ENCODE measurements at regions not wholly inside any gene's neighbourhood (a gene's known extent, or its start where the extent isn't known, plus 50 kb on each side); places are given as distances from the start of the nearest gene placed in this dataset.

- no peak for DNase-seq (ENCODE audit: low read depth)
These were observed 343.0 kb downstream of the NYAP2 start for GRCh38 chr2:225742487-225742886.

GRCh38 chr2:225740086-225740485 lies 340.6 kb downstream of the NYAP2 start:
- no peak for DNase-seq (ENCODE audit: low read depth)

DNA sequence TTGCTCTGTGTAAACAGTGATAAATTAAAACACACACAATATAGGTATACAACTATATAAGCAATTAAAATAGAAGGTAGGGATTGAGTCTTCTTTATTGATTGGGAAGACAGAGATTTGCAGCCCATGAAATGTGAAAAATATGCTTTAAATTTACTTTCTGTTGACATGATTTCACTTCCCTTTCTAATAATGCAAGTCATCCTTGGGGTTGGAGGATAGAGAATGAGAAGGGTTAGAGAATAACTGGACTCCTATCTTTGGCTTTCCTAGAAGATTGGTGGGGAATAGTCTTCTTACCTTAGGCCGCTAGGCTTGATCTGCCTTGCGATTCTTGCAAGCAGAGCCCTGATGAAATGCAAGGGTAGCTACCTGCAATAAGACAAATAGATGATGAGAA lies 339.8 kb downstream of the NYAP2 start:
- DNase-seq (ENCODE audit: low read depth) = no peak

DNA sequence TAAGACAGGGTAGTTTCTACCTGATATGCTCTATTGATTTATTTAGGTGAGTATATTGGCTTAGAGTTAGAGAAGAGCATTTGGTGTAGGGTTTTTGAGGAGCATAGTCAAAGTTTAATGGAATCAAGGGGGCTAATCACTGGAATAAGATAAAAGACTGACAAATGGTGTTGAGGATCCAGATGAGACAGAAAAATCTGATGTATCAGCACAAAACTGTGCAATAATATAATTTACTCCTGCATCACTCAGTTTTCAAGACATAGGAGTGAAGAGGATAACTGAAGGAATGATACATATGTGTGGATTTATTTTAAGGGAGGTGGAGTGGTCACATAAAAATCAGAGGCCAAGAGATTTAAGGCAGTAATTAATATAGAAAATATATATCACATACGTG lies 339.2 kb downstream of the NYAP2 start:
- no peak for DNase-seq (ENCODE audit: low read depth)

- DNase-seq (ENCODE audit: low read depth) = no peak
These were observed 338.0 kb downstream of the NYAP2 start for GRCh38 chr2:225737556-225737955.

DNA sequence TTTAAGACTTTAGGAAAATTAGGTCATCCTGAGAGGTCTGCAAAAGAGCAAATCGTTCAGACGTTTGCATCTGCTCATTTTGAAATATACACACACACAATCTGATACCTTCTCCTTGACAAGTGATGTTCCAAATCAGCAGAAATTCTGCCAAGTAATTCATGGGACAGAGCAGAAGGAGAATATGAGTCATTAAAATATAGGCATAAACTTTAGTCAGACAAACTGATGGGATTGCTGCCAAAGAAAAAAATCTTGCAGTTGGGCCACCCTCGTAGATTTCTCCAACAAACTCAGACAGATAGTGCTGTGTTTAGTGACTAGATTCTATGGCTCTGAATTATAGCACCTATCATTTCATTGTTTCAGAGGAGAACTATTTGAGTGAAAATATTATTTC lies 336.3 kb downstream of the NYAP2 start:
- DNase-seq (ENCODE audit: low read depth) = no peak

DNA sequence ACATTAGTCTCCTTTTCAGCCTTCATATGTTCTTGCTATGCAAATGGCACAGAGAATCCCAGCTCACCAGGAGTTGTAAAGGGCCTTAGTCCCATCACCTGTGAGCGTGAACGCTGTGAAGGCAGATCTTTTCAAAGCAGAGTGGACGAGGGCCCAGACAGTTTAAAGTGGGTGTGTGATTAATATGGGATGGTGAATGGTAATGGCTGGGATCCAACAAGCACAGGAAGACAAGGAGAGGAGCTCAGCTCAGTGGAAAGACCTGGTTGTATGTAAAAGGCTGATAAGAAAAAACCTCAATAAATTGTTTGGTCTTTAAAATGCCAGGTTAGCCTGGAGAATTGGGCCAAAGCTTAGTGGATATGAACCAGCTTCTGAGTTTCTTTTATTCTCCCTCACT lies 326.2 kb downstream of the NYAP2 start:
- DNase-seq (ENCODE audit: low read depth) = no peak
